AG04449 (cell line): ENCODE measurements at regions not wholly inside any gene's neighbourhood (a gene's known extent, or its start where the extent isn't known, plus 50 kb on each side); places are given as distances from the start of the nearest gene placed in this dataset.
"Not testable (repeated sequence)": the region's sequence is repeated elsewhere in the genome, so short reads cannot be mapped to it uniquely, and the experiment has no call there.

ENCODE experiments used
- CTCF ChIA-PET: fragments of 350-600 bp; formaldehyde crosslinking; extraction: SDS; loops from one replicate; lab custom pipeline; 2021; ENCODE audit warnings: antibody characterized with exemption; lab: Yijun Ruan, JAX
- POLR2A ChIA-PET: fragments of 400-600, 350-600 bp; formaldehyde crosslinking; extraction: SDS; loops from one replicate; lab custom pipeline; 2020; ENCODE audit warnings: antibody characterized with exemption, inconsistent platforms; lab: Yijun Ruan, JAX
- DNase-seq: peaks from one replicate; pipeline ENCODE4 v3.0.0-alpha.2; 2010; ENCODE audit warnings: low read depth, low spot score
- H3K4me3 ChIP-seq: 2 replicates; pipeline ENCODE4 v1.5.1; 2011; ENCODE audit warnings: low read depth, mild to moderate bottlenecking, control low read depth, low read length
- CTCF ChIP-seq: IDR thresholded peaks from one replicate; pipeline ENCODE4 v1.5.1; 2011; ENCODE audit warnings: mild to moderate bottlenecking, moderate library complexity, low read length, control low read depth, inconsistent platforms; ENCODE audit not compliant: insufficient read depth; ENCODE audit errors: missing control alignments

DNA sequence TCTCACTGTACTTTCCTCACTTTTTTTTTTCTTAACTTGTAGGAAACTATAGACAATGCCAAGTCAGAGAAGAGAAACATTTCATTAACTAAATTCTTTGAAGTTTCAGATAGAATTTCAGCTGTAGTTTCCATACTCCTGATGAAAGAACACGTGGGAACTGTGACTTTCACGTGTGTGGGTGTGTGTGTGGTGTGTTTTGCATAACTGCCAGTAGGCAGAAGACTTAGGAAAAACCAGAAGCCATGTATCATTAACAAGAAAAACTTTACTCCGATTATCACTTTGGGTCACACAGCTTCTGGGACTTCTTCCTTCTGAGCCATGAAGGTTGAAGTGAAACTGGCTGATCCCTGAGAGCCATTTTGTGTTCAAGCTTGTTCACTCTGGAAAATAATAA is 483.3 kb downstream of the TFAP2B start:
- ChIA-PET CTCF (no interaction called here), POLR2A (no interaction called here)
- DNase-seq: no peak
- no peak overlapping the region for H3K4me3 ChIP-seq
- TF ChIP-seq CTCF: no peak

DNA sequence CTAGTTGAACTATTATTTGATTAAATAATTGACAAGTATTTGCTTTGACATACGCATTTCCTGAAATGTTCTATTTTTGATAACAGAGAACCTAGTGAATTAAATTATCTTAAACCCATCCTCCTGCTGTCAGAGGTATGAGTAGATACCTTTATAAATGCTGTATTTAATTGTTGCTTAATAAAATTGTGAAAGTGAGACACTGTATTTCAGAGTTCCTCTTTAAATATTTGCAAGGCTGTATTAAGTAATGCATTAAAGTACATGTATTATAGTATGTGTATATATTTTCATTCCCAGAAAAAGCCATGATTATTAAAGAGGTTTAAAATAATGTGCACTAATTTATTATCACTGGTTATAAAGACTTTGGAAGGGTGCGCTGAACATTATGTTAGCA is 483.8 kb downstream of the TFAP2B start:
- ChIA-PET POLR2A (no interaction called here), CTCF (no interaction called here)
- no peak for DNase-seq
- no peak overlapping the region for H3K4me3 ChIP-seq
- no peak for TF ChIP-seq CTCF

GRCh38 chr6:51303338-51303737 is 484.7 kb downstream of the TFAP2B start:
- ChIA-PET POLR2A (no interaction called here), CTCF (no interaction called here)
- TF ChIP-seq CTCF: no peak

DNA sequence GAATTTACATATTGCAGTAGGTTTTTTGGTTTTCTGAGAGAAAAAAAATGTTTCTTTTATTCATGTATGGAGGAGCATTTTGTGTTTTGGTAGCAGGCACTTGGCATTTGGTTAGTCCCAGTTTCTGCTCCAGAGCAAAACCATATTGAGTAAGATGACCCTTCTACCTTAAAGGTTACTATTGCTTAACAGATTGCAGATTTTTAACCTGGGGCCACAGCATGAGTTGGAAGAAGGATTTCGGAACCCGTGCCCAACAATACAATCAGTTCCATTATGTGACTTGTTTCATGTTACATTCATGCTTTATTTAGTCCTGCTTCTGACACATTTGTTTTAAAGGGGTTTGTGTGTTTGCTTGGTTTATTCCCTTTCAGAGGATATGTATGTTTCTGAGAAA is 496.3 kb downstream of the TFAP2B start:
- ChIA-PET POLR2A (no interaction called here), CTCF (no interaction called here)
- H3K4me3 ChIP-seq: no peak overlapping the region
- DNase-seq: no peak
- no peak for TF ChIP-seq CTCF

More at GRCh38 chr6:51303338-51303737, 484.7 kb downstream of the TFAP2B start:
- no peak for DNase-seq
- no peak overlapping the region for H3K4me3 ChIP-seq

GRCh38 chr6:51318674-51319073 is 500.0 kb downstream of the TFAP2B start:
- H3K4me3 ChIP-seq: no peak overlapping the region
- no peak for DNase-seq
- ChIA-PET POLR2A (no interaction called here), CTCF (no interaction called here)
- TF ChIP-seq CTCF: no peak

- DNase-seq, H3K4me3 ChIP-seq, CTCF ChIA-PET, POLR2A ChIA-PET: not testable (repeated sequence)
Measured at GRCh38 chr6:51321477-51321876, 502.8 kb downstream of the TFAP2B start.

DNA sequence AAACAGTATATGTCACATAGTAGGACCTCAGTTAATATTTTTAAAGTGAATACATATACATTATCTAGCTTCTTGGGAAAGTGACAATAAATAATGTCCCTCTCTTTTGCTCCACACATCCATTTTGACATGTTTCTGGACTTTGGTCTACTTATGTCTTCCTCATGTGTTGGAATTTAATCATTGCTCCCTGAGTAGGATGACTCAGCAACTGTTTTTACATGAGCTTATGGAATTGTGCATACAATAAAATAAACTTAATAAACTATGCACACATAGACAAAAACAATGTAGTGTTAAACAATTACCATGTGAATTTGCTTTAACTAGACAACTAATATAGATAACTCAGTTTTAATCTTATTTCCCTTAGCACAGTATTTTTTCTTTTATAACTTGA is 503.8 kb downstream of the TFAP2B start:
- POLR2A ChIA-PET: no interaction called here
- H3K4me3 ChIP-seq: no peak overlapping the region
- DNase-seq: no peak
- CTCF ChIA-PET: no interaction called here
- no peak for TF ChIP-seq CTCF
